ENCODE measurements at regions not wholly inside any gene's neighbourhood (a gene's known extent, or its start where the extent isn't known, plus 50 kb on each side); places are given as distances from the start of the nearest gene placed in this dataset.

DNA sequence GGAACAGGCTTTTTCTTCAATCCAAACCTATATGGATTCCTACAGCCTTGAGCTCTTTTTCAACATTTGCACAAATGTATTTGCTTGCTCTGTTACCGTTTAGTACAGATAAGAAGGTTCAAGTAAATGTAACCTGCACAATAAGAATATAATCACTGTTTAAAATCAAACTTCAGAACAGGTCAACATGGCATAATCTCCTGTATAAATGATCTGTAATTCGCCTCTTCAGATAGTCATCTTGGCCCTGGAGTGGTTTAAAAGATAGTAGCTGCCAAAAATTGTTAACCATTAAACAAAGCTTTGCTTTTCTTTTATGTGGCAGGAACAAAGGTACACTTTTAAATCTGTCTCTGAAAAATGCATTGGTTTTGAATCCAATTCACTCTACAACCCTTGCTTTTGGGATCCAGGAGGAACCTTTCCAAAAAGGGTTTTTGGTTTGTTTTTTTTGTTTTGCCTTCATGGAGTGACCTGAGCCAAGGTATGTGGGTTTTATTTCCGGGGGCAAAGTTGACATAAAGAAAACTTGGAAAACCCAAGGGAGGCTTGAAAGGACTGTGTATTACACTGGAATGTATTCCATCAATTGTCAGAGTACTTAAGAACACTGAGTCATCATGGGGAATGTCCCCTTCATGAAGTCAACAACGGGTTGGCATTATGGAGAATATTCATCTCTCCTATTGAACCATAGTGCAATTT, 210.4 kb upstream of the HCCS start:
- Histone ChIP-seq H3K27me3 (ENCODE audit: insufficient read depth, low read depth, severe bottlenecking) (no peaks in the 10 kb centered on the region), H3K27ac (no peak overlapping the region), H3K4me3 (ENCODE audit: low read depth, low read length) (no peak overlapping the region), H3K9me3 (ENCODE audit: severe bottlenecking) (no peaks in the 10 kb centered on the region), H3K36me3 (no peaks in the 10 kb centered on the region)
- TF ChIP-seq, protein P1, sequence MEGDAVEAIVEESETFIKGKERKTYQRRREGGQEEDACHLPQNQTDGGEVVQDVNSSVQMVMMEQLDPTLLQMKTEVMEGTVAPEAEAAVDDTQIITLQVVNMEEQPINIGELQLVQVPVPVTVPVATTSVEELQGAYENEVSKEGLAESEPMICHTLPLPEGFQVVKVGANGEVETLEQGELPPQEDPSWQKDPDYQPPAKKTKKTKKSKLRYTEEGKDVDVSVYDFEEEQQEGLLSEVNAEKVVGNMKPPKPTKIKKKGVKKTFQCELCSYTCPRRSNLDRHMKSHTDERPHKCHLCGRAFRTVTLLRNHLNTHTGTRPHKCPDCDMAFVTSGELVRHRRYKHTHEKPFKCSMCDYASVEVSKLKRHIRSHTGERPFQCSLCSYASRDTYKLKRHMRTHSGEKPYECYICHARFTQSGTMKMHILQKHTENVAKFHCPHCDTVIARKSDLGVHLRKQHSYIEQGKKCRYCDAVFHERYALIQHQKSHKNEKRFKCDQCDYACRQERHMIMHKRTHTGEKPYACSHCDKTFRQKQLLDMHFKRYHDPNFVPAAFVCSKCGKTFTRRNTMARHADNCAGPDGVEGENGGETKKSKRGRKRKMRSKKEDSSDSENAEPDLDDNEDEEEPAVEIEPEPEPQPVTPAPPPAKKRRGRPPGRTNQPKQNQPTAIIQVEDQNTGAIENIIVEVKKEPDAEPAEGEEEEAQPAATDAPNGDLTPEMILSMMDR (IDR thresholded peaks at IDR 0.05; ENCODE audit: low read depth, low read length), result no peak
- DNase-seq, result no peak

GRCh38 chrX:10901290-10901633, 209.9 kb upstream of the HCCS start:
- Histone ChIP-seq H3K4me3 (ENCODE audit: low read depth, low read length) (no peak overlapping the region), H3K9me3 (ENCODE audit: severe bottlenecking) (no peaks in the 10 kb centered on the region), H3K27me3 (ENCODE audit: insufficient read depth, low read depth, severe bottlenecking) (no peaks in the 10 kb centered on the region), H3K36me3 (no peaks in the 10 kb centered on the region), H3K27ac (no peak overlapping the region)
- TF ChIP-seq, protein P1 (IDR thresholded peaks at IDR 0.05; ENCODE audit: low read depth, low read length), result no peak
- no peak for DNase-seq

DNA sequence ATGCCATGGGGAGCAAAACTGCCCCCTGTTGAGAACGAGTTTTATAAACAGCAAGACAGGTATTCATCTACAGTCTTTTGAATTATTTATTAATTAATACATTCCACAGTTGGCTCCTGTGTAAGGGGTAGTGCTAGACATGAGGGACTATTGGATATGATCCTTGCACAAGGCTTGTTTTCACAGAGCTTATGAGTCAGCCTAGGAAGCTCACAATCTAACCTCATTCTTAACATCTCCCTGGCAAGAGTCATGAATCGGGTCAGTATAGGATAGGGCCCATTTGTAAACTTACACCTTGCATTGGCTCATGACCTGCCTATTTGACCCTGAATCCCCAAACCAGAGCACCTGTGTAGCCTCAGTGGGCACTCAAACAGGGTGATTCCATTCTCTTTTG, 209.1 kb upstream of the HCCS start:
- DNase-seq, result no peak
- Histone ChIP-seq H3K27me3 (ENCODE audit: insufficient read depth, low read depth, severe bottlenecking) (no peaks in the 10 kb centered on the region), H3K4me3 (ENCODE audit: low read depth, low read length) (no peak overlapping the region), H3K27ac (no peak overlapping the region), H3K36me3 (no peaks in the 10 kb centered on the region), H3K9me3 (ENCODE audit: severe bottlenecking) (no peaks in the 10 kb centered on the region)
- TF ChIP-seq, protein P1 (IDR thresholded peaks at IDR 0.05; ENCODE audit: low read depth, low read length), result no peak

GRCh38 chrX:10903523-10903922, 207.6 kb upstream of the HCCS start:
- H3K36me3 ChIP-seq, result no peaks in the 10 kb centered on the region
- H3K27ac ChIP-seq, result no peak overlapping the region
- no peaks in the 10 kb centered on the region for H3K9me3 ChIP-seq (ENCODE audit: severe bottlenecking)
- no peaks in the 10 kb centered on the region for H3K27me3 ChIP-seq (ENCODE audit: insufficient read depth, low read depth, severe bottlenecking)
- DNase-seq, result no peak
- TF ChIP-seq, protein P1 (IDR thresholded peaks at IDR 0.05; ENCODE audit: low read depth, low read length), result no peak
- no peak overlapping the region for H3K4me3 ChIP-seq (ENCODE audit: low read depth, low read length)

DNA sequence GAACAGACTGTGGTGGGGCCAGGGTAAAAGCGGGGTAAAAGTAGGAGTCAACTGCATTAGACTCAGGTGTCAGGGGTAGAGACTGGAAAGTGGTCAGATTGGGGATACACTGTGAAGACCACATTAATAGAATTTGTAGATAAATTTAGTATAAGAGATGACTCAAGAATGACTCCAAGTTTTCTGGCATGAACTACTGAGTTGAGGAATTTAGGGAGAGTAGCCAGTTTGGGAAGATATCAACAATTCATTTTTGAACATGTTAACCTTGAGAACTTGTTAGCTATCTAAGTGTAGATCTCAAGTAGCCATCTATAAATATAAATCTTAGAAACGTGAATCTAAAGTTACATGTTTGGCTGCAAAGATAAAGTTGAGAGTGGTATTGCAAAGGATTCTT, 206.9 kb upstream of the HCCS start:
- no peaks in the 10 kb centered on the region for H3K27me3 ChIP-seq (ENCODE audit: insufficient read depth, low read depth, severe bottlenecking)
- H3K27ac ChIP-seq, result no peak overlapping the region
- no peak for DNase-seq
- H3K36me3 ChIP-seq, result no peaks in the 10 kb centered on the region
- no peak overlapping the region for H3K4me3 ChIP-seq (ENCODE audit: low read depth, low read length)
- TF ChIP-seq, protein P1 (IDR thresholded peaks at IDR 0.05; ENCODE audit: low read depth, low read length), result no peak
- no peaks in the 10 kb centered on the region for H3K9me3 ChIP-seq (ENCODE audit: severe bottlenecking)

GRCh38 chrX:10906866-10907265, 204.3 kb upstream of the HCCS start:
- TF ChIP-seq, protein P1 (IDR thresholded peaks at IDR 0.05; ENCODE audit: low read depth, low read length), result no peak
- H3K9me3 ChIP-seq (ENCODE audit: severe bottlenecking), result no peaks in the 10 kb centered on the region
- no peak overlapping the region for H3K4me3 ChIP-seq (ENCODE audit: low read depth, low read length)
- H3K27ac ChIP-seq, result no peak overlapping the region
- DNase-seq, result no peak
- H3K36me3 ChIP-seq, result no peaks in the 10 kb centered on the region
- H3K27me3 ChIP-seq (ENCODE audit: insufficient read depth, low read depth, severe bottlenecking), result no peaks in the 10 kb centered on the region

Data from WERI-Rb-1 (cell line).